ENCODE measurements at regions not wholly inside any gene's neighbourhood (a gene's known extent, or its start where the extent isn't known, plus 50 kb on each side); places are given as distances from the start of the nearest gene placed in this dataset.

DNA sequence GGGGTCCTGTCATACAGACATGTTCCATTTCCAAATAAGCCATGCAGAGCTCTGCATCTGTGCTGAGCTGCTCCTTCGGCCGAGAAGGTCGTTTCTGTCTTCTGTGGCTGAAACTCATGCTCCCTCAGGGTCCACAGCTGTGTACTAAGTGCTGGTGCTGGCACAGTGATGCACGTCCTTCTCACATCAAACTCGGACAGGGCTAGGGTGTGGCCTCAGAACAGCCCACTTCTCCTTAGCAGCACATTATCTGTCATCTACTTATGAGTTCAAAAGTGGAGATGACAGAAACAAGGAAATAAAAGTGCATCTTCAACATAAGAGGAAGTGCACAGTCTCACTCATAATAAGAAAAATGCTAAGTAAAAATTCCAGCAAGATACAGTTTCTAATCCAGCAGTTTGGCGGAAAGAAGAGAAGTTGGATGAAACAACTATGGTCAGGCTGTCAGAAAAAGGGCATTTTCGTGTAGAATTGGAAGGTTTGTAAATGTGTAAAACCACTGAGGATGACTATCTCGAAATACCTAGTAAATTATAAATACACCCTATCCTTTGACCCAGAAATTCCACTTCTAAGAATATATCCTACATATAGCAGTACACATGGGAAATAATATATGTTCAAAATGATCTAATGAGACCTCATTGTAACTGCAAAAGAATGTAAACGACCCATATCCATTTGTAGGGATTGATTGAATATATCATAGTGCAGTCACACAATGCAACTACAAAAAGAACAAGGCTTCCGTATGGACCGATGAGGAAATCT, 53.7 kb upstream of the APCDD1 start:
- DNase-seq = no peak
- H3K27ac Mint-ChIP-seq (ENCODE audit: unreplicated experiment) = peak overlapping the region; percentile 41
- peaks cover 2% of the 10 kb centered on the region for H3K9me3 Mint-ChIP-seq (ENCODE audit: unreplicated experiment)
- H3K4me1 Mint-ChIP-seq (ENCODE audit: low read depth, unreplicated experiment) = peaks cover 42% of the 10 kb centered on the region
- TF ChIP-seq CTCF (IDR thresholded peaks at IDR 0.05; ENCODE audit: partially characterized antibody, unreplicated experiment) = no peak
- H3K4me3 Mint-ChIP-seq (ENCODE audit: unreplicated experiment) = peak overlapping the region; percentile 13
- peaks cover 5% of the 10 kb centered on the region for H3K27me3 Mint-ChIP-seq (ENCODE audit: unreplicated experiment)
- H3K36me3 Mint-ChIP-seq (ENCODE audit: unreplicated experiment) = no peaks in the 10 kb centered on the region

- no peak for TF ChIP-seq CTCF (IDR thresholded peaks at IDR 0.05; ENCODE audit: partially characterized antibody, unreplicated experiment)
- no peak overlapping the region for H3K4me3 Mint-ChIP-seq (ENCODE audit: unreplicated experiment)
- no peaks in the 10 kb centered on the region for H3K36me3 Mint-ChIP-seq (ENCODE audit: unreplicated experiment)
- no peak for DNase-seq
- H3K27ac Mint-ChIP-seq (ENCODE audit: unreplicated experiment) = no peak overlapping the region
- H3K9me3 Mint-ChIP-seq (ENCODE audit: unreplicated experiment) = peaks cover 2% of the 10 kb centered on the region
- peaks cover 7% of the 10 kb centered on the region for H3K27me3 Mint-ChIP-seq (ENCODE audit: unreplicated experiment)
- peaks cover 40% of the 10 kb centered on the region for H3K4me1 Mint-ChIP-seq (ENCODE audit: low read depth, unreplicated experiment)
Observed at GRCh38 chr18:10401521-10401920, 52.9 kb upstream of the APCDD1 start.

- no peak for DNase-seq
- no peak for TF ChIP-seq CTCF (IDR thresholded peaks at IDR 0.05; ENCODE audit: partially characterized antibody, unreplicated experiment)
- Mint-ChIP-seq H3K9me3 (ENCODE audit: unreplicated experiment) (peaks cover 2% of the 10 kb centered on the region), H3K27ac (ENCODE audit: unreplicated experiment) (no peak overlapping the region), H3K4me1 (ENCODE audit: low read depth, unreplicated experiment) (peaks cover 39% of the 10 kb centered on the region), H3K27me3 (ENCODE audit: unreplicated experiment) (peaks cover 8% of the 10 kb centered on the region), H3K36me3 (ENCODE audit: unreplicated experiment) (no peaks in the 10 kb centered on the region), H3K4me3 (ENCODE audit: unreplicated experiment) (no peak overlapping the region)
Observed at GRCh38 chr18:10401930-10402329, 52.5 kb upstream of the APCDD1 start.

- H3K27me3 Mint-ChIP-seq (ENCODE audit: unreplicated experiment) = peaks cover 8% of the 10 kb centered on the region
- H3K9me3 Mint-ChIP-seq (ENCODE audit: unreplicated experiment) = peaks cover 2% of the 10 kb centered on the region
- no peak for DNase-seq
- H3K36me3 Mint-ChIP-seq (ENCODE audit: unreplicated experiment) = peaks cover 2% of the 10 kb centered on the region
- H3K4me3 Mint-ChIP-seq (ENCODE audit: unreplicated experiment) = no peak overlapping the region
- peaks cover 32% of the 10 kb centered on the region for H3K4me1 Mint-ChIP-seq (ENCODE audit: low read depth, unreplicated experiment)
- H3K27ac Mint-ChIP-seq (ENCODE audit: unreplicated experiment) = no peak overlapping the region
- TF ChIP-seq CTCF (IDR thresholded peaks at IDR 0.05; ENCODE audit: partially characterized antibody, unreplicated experiment) = no peak
Observed at GRCh38 chr18:10402871-10403559, 51.4 kb upstream of the APCDD1 start.

DNA sequence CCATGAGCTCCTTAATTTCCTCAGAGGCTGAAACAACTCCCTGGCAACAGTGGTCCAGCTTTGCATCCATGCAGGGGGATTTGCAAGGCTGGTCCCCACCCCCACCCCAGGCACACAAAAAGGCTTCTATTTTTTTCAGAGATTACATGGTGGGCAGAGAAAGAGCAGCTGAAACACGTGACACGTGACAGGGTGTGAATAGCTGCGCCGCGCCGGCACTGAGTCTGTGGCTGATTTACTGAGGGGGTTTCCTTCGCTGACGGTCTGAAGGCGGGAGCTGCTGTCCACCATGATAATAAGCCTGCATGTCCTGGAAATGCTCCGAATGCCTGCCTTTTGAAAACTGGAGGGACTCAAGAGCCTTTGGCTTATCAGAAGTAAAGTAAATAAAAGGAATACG, 50.7 kb upstream of the APCDD1 start:
- TF ChIP-seq CTCF (IDR thresholded peaks at IDR 0.05; ENCODE audit: partially characterized antibody, unreplicated experiment) = no peak
- H3K4me3 Mint-ChIP-seq (ENCODE audit: unreplicated experiment) = no peak overlapping the region
- H3K36me3 Mint-ChIP-seq (ENCODE audit: unreplicated experiment) = peaks cover 4% of the 10 kb centered on the region
- peaks cover 26% of the 10 kb centered on the region for H3K4me1 Mint-ChIP-seq (ENCODE audit: low read depth, unreplicated experiment)
- no peak for DNase-seq
- peaks cover under 1% of the 10 kb centered on the region for H3K9me3 Mint-ChIP-seq (ENCODE audit: unreplicated experiment)
- peaks cover 7% of the 10 kb centered on the region for H3K27me3 Mint-ChIP-seq (ENCODE audit: unreplicated experiment)
- no peak overlapping the region for H3K27ac Mint-ChIP-seq (ENCODE audit: unreplicated experiment)

All from glutamatergic neuron (in vitro differentiated cells).